SK-N-MC (cell line): ENCODE measurements at regions not wholly inside any gene's neighbourhood (a gene's known extent, or its start where the extent isn't known, plus 50 kb on each side); places are given as distances from the start of the nearest gene placed in this dataset.

ENCODE experiments used
- DNase-seq: peaks from one replicate; pipeline ENCODE4 v3.0.0-alpha.2; 2011; ENCODE audit warnings: low read depth, low spot score
- H3K27ac ChIP-seq: fragments of 200-600 bp; sonication (generic); 2 replicates; pipeline ENCODE4 v1.5.1; 2016; ENCODE audit warnings: mixed run types
- H3K36me3 ChIP-seq: fragments of 200-600 bp; sonication (generic); 2 replicates; pipeline ENCODE4 v1.6.1; 2017; ENCODE audit warnings: antibody characterized with exemption, low read length, mixed read lengths; ENCODE audit not compliant: insufficient read depth
- H3K4me3 ChIP-seq: fragments of 200-600 bp; sonication (generic); 2 replicates; pipeline ENCODE4 v1.5.1; 2016
- H3K9ac ChIP-seq: fragments of 200-600 bp; sonication (generic); 2 replicates; pipeline ENCODE4 v1.8.0; 2017; ENCODE audit warnings: mixed run types, mixed read lengths; ENCODE audit not compliant: insufficient read length
- H3K9me3 ChIP-seq: fragments of 200-600 bp; sonication (generic); 2 replicates; pipeline ENCODE4 v1.6.1; 2017; ENCODE audit warnings: low read depth, mild to moderate bottlenecking, antibody characterized with exemption, low read length, moderate library complexity, mixed read lengths
- EZH2 ChIP-seq: fragments of 200-600 bp; sonication (generic); IDR thresholded peaks from one replicate; pipeline ENCODE4 v1.6.1; 2017; ENCODE audit warnings: antibody characterized with exemption
- FOXP2 ChIP-seq: optimal IDR thresholded peaks from 2 replicates; pipeline ENCODE3; 2011; ENCODE audit warnings: mild to moderate bottlenecking, moderate library complexity; ENCODE audit not compliant: insufficient read depth; ENCODE audit errors: extremely low read length, control extremely low read depth
- POLR2AphosphoS5 ChIP-seq: IDR thresholded peaks from 2 replicates; pipeline ENCODE4 v1.6.1; 2012; ENCODE audit warnings: mild to moderate bottlenecking, low read depth, low read length, borderline replicate concordance

- H3K36me3 ChIP-seq, result no peaks in the 10 kb centered on the region
- no peaks in the 10 kb centered on the region for H3K9me3 ChIP-seq
Observed at GRCh38 chr5:61215996-61216395, 53.7 kb upstream of the SMIM15 start.

GRCh38 chr5:61216741-61217140 is 54.5 kb upstream of the SMIM15 start:
- H3K27ac ChIP-seq, result no peak overlapping the region
- no peaks in the 10 kb centered on the region for H3K36me3 ChIP-seq
- H3K9me3 ChIP-seq, result no peaks in the 10 kb centered on the region; the same call in 1 of the 2 replicates
- no peak for DNase-seq
- TF ChIP-seq POLR2AphosphoS5 (no peak), FOXP2 (no peak), EZH2 (no peak)
- H3K4me3 ChIP-seq, result no peak overlapping the region
- H3K9ac ChIP-seq, result no peak overlapping the region

More at GRCh38 chr5:61215996-61216395, 53.7 kb upstream of the SMIM15 start:
- no peak overlapping the region for H3K4me3 ChIP-seq
- no peak overlapping the region for H3K27ac ChIP-seq
- H3K9ac ChIP-seq, result no peak overlapping the region
- no peak for DNase-seq
- TF ChIP-seq EZH2, result no peak
- no peak for TF ChIP-seq FOXP2
- no peak for TF ChIP-seq POLR2AphosphoS5

- DNase-seq, result no peak
- Histone ChIP-seq H3K9me3 (no peaks in the 10 kb centered on the region; the same call in 1 of the 2 replicates), H3K27ac (no peak overlapping the region), H3K4me3 (no peak overlapping the region), H3K9ac (no peak overlapping the region), H3K36me3 (no peaks in the 10 kb centered on the region)
- TF ChIP-seq POLR2AphosphoS5 (no peak), FOXP2 (no peak), EZH2 (no peak)
Observed at GRCh38 chr5:61217214-61217613, 54.9 kb upstream of the SMIM15 start.

- H3K27ac ChIP-seq, result no peak overlapping the region
- TF ChIP-seq EZH2, result no peak
- TF ChIP-seq FOXP2, result no peak
- no peak for TF ChIP-seq POLR2AphosphoS5
Observed at GRCh38 chr5:61228229-61228628, 66.0 kb upstream of the SMIM15 start.

GRCh38 chr5:61228691-61229280 is 66.5 kb upstream of the SMIM15 start:
- no peaks in the 10 kb centered on the region for H3K36me3 ChIP-seq
- no peak overlapping the region for H3K9ac ChIP-seq
- no peak for DNase-seq
- H3K9me3 ChIP-seq, result no peaks in the 10 kb centered on the region
- no peak overlapping the region for H3K27ac ChIP-seq
- no peak overlapping the region for H3K4me3 ChIP-seq
- TF ChIP-seq EZH2 (no peak), POLR2AphosphoS5 (no peak), FOXP2 (no peak)

More at GRCh38 chr5:61228229-61228628, 66.0 kb upstream of the SMIM15 start:
- DNase-seq, result no peak
- no peak overlapping the region for H3K4me3 ChIP-seq
- no peak overlapping the region for H3K9ac ChIP-seq
- no peaks in the 10 kb centered on the region for H3K9me3 ChIP-seq
- H3K36me3 ChIP-seq, result no peaks in the 10 kb centered on the region

- Histone ChIP-seq H3K27ac (no peak overlapping the region), H3K9ac (no peak overlapping the region), H3K4me3 (no peak overlapping the region), H3K36me3 (no peaks in the 10 kb centered on the region), H3K9me3 (no peaks in the 10 kb centered on the region)
- TF ChIP-seq EZH2, result no peak
- TF ChIP-seq POLR2AphosphoS5, result no peak
- no peak for TF ChIP-seq FOXP2
- DNase-seq, result no peak
Observed at GRCh38 chr5:61229416-61229815, 67.1 kb upstream of the SMIM15 start.

- DNase-seq, result no peak
- H3K36me3 ChIP-seq, result no peaks in the 10 kb centered on the region
- no peaks in the 10 kb centered on the region for H3K9me3 ChIP-seq
- TF ChIP-seq EZH2 (no peak), POLR2AphosphoS5 (no peak), FOXP2 (no peak)
- no peak overlapping the region for H3K27ac ChIP-seq
- no peak overlapping the region for H3K9ac ChIP-seq
- no peak overlapping the region for H3K4me3 ChIP-seq
Observed at GRCh38 chr5:61230492-61230891, 68.2 kb upstream of the SMIM15 start.

- H3K9me3 ChIP-seq, result no peaks in the 10 kb centered on the region
- no peak overlapping the region for H3K27ac ChIP-seq
- H3K4me3 ChIP-seq, result no peak overlapping the region
- H3K9ac ChIP-seq, result no peak overlapping the region
- H3K36me3 ChIP-seq, result no peaks in the 10 kb centered on the region
- no peak for DNase-seq
- no peak for TF ChIP-seq EZH2
Observed at GRCh38 chr5:61231813-61232212, 69.5 kb upstream of the SMIM15 start.

GRCh38 chr5:61232490-61233050 is 70.3 kb upstream of the SMIM15 start:
- no peak for TF ChIP-seq POLR2AphosphoS5
- TF ChIP-seq EZH2, result no peak
- no peaks in the 10 kb centered on the region for H3K36me3 ChIP-seq
- H3K9ac ChIP-seq, result no peak overlapping the region
- H3K9me3 ChIP-seq, result no peaks in the 10 kb centered on the region
- no peak overlapping the region for H3K27ac ChIP-seq
- no peak overlapping the region for H3K4me3 ChIP-seq
- no peak for DNase-seq
